ENCODE measurements at regions not wholly inside any gene's neighbourhood (a gene's known extent, or its start where the extent isn't known, plus 50 kb on each side); places are given as distances from the start of the nearest gene placed in this dataset.

DNA sequence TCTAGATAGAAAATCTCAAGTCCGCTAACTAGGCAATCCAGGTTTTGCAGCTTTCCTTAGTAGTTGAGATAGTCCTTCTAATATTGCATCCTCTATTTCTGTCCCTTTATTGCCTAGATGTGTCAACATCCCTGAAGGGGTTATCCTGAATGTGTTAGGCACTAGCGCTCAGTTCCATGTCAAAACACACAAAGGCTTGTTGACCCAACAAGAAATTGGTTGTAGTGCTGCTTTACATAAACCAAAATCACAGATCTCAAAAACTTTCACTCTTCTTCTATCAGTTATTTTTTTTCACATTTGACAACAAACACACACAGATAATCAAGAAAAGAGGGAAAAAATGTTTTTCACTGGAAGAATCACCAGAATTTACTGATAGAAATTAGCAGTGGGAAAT lies 51.4 kb upstream of the SOX2 start:
- no peaks in the 10 kb centered on the region for H3K9me3 Mint-ChIP-seq
- H3K27ac Mint-ChIP-seq: no peak overlapping the region
- no peaks in the 10 kb centered on the region for H3K4me1 Mint-ChIP-seq
- ATAC-seq (no peak), DNase-seq (no peak)
- peaks cover 3% of the 10 kb centered on the region for H3K27me3 Mint-ChIP-seq
- no peak overlapping the region for H3K4me3 Mint-ChIP-seq
- no peaks in the 10 kb centered on the region for H3K36me3 Mint-ChIP-seq (ENCODE audit: low read depth)

DNA sequence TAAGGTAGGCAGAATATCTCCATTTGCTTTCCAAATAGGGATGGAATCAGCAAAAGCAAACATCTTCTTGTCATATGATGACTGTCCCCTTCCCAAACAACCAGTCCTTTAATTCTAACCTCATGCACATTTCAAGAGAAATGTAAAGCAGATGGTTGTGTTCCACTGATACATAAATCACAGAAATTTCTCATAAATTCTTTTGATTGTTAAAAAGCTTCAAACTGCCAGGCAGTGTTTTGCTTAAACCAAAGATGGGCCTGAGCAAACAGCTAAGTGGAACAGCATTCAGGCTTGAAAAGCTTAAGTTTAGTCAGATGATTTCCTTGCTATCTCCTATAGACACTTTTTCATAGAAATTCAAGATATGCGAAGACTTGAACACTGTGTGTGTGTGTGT lies 74.3 kb upstream of the SOX2 start:
- no peak overlapping the region for H3K4me3 Mint-ChIP-seq
- no peaks in the 10 kb centered on the region for H3K36me3 Mint-ChIP-seq (ENCODE audit: low read depth)
- DNase-seq (no peak), ATAC-seq (no peak)
- no peaks in the 10 kb centered on the region for H3K9me3 Mint-ChIP-seq
- no peak overlapping the region for H3K27ac Mint-ChIP-seq
- H3K27me3 Mint-ChIP-seq: peaks cover 1% of the 10 kb centered on the region
- H3K4me1 Mint-ChIP-seq: no peaks in the 10 kb centered on the region

DNA sequence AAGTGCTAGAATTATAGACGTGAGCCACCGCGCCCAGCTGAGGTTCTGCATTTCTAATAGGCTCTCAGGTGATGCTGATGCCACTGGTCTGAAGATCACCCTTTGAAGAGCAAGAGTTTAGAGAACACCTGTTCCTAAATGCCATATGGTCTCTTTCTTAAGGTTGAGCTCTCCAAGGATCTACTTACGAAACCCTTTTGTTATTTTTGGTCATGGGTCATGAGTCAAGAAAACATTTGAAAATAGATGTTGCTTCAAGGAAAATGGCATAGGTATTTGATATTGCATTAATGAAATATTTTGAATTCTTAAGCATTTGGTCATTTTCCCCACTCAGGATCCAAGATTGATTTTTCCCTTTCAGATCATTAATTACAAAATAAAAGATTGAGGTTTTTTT lies 74.7 kb upstream of the SOX2 start:
- ATAC-seq: no peak
- Mint-ChIP-seq H3K9me3 (no peaks in the 10 kb centered on the region), H3K36me3 (ENCODE audit: low read depth) (no peaks in the 10 kb centered on the region), H3K27ac (no peak overlapping the region), H3K4me3 (no peak overlapping the region), H3K4me1 (no peaks in the 10 kb centered on the region), H3K27me3 (peaks cover 1% of the 10 kb centered on the region)
- DNase-seq: no peak

DNA sequence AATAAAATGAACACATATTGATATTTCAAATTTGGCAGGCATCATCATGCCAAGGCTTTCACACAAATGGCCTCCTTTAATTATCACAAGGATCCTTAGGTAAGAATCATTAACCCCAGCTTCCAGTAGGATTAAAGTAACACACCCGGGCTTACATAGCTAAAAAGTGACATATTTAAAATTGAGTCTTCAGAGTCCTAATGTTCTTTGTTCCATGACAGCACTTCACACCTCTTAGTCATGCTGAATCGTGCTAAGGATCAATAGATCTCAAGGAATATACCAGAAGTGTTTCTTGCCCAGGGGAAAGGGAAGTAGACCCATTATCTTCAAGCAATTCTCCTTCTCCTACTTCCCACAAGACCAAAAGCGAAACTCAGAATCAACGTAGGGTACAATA lies 76.6 kb upstream of the SOX2 start:
- no peaks in the 10 kb centered on the region for H3K27me3 Mint-ChIP-seq
- no peaks in the 10 kb centered on the region for H3K36me3 Mint-ChIP-seq (ENCODE audit: low read depth)
- no peaks in the 10 kb centered on the region for H3K9me3 Mint-ChIP-seq
- no peak overlapping the region for H3K4me3 Mint-ChIP-seq
- H3K27ac Mint-ChIP-seq: no peak overlapping the region
- H3K4me1 Mint-ChIP-seq: no peaks in the 10 kb centered on the region
- DNase-seq (no peak), ATAC-seq (no peak)

DNA sequence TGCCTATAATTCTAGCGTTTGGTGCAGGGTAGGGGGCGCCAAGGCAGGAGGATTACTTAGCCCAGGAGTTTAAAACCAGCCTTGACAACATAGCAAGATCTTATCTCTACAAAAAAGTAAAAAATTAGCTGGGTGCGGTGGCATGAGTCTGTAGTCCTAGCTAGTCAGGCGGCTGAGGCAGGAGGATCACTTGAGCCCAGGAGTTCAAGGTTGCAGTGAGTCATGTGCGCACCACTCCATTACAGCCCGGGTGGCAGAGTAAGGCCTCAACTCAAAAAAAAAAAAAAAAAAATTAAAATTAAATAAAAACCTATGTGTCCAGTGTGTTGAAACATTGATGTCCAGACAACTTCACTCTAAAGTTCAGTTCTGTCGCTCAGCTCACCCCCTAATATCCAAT lies 78.2 kb upstream of the SOX2 start:
- no peak overlapping the region for H3K4me3 Mint-ChIP-seq
- H3K36me3 Mint-ChIP-seq (ENCODE audit: low read depth): no peaks in the 10 kb centered on the region
- no peaks in the 10 kb centered on the region for H3K4me1 Mint-ChIP-seq
- DNase-seq: no peak
- H3K27me3 Mint-ChIP-seq: no peaks in the 10 kb centered on the region
- no peak for ATAC-seq
- H3K27ac Mint-ChIP-seq: no peak overlapping the region
- no peaks in the 10 kb centered on the region for H3K9me3 Mint-ChIP-seq

DNA sequence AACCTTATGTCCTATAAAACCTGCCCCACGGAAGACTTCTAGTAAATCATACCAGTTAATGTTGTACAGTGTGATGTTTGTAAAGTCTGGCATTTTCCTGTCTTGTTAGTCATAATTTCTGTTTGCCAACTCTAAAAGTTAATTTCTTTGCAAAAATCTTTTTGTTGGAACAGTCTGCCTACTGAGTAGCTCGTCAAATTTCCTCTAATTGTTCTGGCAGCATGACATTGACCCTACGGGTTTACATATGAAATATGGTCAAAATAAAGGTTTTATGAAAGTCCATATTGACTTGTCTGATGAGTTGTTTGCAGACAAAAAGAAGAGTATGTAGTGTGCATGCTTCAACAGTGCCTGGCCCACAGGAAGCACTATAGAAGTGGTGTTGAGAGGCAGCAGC lies 79.8 kb upstream of the SOX2 start:
- H3K27ac Mint-ChIP-seq: no peak overlapping the region
- H3K4me1 Mint-ChIP-seq: no peaks in the 10 kb centered on the region
- H3K9me3 Mint-ChIP-seq: no peaks in the 10 kb centered on the region
- no peaks in the 10 kb centered on the region for H3K36me3 Mint-ChIP-seq (ENCODE audit: low read depth)
- ATAC-seq (no peak), DNase-seq (no peak)
- no peak overlapping the region for H3K4me3 Mint-ChIP-seq
- no peaks in the 10 kb centered on the region for H3K27me3 Mint-ChIP-seq

DNA sequence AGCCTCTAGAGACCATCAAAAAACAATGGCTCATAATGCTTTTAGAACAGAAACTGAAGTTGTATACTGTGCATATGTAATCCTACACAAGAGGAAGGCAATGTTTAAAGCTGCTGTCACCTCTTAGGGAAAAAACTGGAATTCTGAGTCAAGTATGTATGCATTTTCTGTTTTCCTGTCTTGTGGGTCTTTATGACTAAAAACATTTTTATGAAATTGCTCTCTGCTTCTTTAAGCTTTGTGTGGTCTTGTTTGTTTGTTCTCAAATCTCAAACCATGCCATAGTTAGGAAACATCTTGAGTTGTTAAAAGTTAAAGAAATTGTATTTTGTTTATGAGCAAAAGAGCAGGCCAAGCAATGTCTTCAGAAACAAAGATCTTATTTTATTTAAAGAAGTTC lies 80.9 kb upstream of the SOX2 start:
- Mint-ChIP-seq H3K27me3 (no peaks in the 10 kb centered on the region), H3K4me1 (no peaks in the 10 kb centered on the region), H3K27ac (no peak overlapping the region), H3K36me3 (ENCODE audit: low read depth) (no peaks in the 10 kb centered on the region), H3K4me3 (no peak overlapping the region), H3K9me3 (no peaks in the 10 kb centered on the region)
- ATAC-seq: no peak
- DNase-seq: no peak

DNA sequence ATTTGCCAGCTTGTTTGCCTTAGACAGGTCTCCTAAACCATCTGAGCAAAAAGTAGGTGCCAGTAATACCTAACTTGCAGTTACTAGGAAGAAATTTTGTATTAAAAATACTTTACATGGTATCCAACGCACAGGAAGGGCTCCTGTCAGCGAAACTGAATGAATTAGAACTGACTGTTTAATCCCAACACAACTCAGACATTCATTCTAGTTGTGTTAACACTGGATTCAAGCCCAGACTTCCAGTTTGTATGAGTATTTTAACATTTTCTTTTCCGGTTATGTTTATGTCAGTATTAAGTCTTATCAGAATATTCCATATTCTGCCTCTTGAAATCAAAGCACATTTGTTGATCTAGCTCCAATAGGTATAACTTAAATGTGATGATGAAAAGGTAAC lies 82.0 kb upstream of the SOX2 start:
- DNase-seq: no peak
- H3K36me3 Mint-ChIP-seq (ENCODE audit: low read depth): no peaks in the 10 kb centered on the region
- no peak overlapping the region for H3K4me3 Mint-ChIP-seq

DNA sequence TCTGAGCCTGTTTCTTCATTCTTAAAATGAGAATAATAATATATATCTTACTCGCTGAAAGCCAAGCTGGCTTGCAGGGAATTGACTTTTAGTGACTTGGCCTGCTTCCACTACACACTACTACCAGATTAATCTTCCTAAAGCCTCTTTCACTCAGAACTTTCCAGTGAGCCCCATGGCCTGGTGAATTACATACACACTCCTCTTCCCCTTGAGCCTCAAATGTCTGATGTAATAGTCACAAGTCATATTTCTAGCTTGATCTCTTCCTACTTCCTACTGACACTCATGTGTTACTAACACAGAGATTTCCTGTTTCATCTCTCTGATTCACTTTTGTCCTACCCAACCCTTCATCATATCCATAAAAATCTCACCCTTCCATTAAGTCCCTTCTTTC lies 82.7 kb upstream of the SOX2 start:
- no peak for ATAC-seq
- H3K4me1 Mint-ChIP-seq: no peaks in the 10 kb centered on the region
- H3K27me3 Mint-ChIP-seq: no peaks in the 10 kb centered on the region
- H3K9me3 Mint-ChIP-seq: no peaks in the 10 kb centered on the region
- no peaks in the 10 kb centered on the region for H3K36me3 Mint-ChIP-seq (ENCODE audit: low read depth)
- DNase-seq: no peak
- H3K27ac Mint-ChIP-seq: no peak overlapping the region
- H3K4me3 Mint-ChIP-seq: no peak overlapping the region

More for the DNA sequence above, 82.0 kb upstream of the SOX2 start:
- no peaks in the 10 kb centered on the region for H3K9me3 Mint-ChIP-seq
- H3K27ac Mint-ChIP-seq: no peak overlapping the region
- ATAC-seq: no peak
- no peaks in the 10 kb centered on the region for H3K27me3 Mint-ChIP-seq
- no peaks in the 10 kb centered on the region for H3K4me1 Mint-ChIP-seq

DNA sequence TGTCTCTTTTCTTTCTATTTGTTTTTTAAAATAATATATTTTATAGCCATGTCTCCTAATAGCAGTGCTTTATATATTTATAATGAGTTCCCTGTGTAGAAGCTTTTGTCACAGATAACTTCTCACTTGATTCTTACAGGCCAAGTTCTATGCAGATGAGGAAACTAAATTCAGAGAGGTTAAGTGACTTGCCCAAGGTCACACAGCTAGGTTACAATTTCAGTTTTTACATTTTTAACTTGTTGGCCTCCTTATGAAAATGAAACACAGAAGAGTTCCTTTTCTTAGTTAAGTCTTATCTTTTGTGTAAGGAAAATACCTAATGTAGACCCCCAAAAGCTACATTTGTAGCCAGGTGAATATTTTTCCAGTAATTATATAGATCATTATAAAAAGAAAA lies 83.3 kb upstream of the SOX2 start:
- Mint-ChIP-seq H3K4me1 (no peaks in the 10 kb centered on the region), H3K27me3 (no peaks in the 10 kb centered on the region), H3K9me3 (no peaks in the 10 kb centered on the region), H3K27ac (no peak overlapping the region), H3K36me3 (ENCODE audit: low read depth) (no peaks in the 10 kb centered on the region), H3K4me3 (no peak overlapping the region)
- no peak for ATAC-seq
- no peak for DNase-seq

DNA sequence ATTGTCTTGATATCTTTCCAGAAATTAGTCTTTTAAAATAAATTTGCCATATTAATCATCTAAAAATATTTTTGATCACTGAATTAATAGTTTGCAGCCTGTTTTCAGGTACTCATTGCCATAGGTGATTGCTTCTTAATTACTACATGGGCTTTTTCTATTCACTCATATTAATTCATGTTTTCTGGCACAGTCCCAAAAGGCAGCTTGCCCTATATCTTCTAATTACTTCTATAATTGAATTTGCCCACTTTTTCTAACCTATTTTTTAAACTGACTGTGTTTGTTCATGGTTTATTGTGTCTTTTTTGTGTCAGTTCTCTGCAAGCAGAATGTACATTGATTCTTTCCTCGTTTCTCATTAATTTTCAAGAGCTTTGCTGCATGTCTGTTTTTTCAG lies 85.7 kb upstream of the SOX2 start:
- Mint-ChIP-seq H3K27ac (no peak overlapping the region), H3K4me1 (no peaks in the 10 kb centered on the region), H3K4me3 (no peak overlapping the region), H3K27me3 (no peaks in the 10 kb centered on the region), H3K36me3 (ENCODE audit: low read depth) (no peaks in the 10 kb centered on the region), H3K9me3 (no peaks in the 10 kb centered on the region)
- DNase-seq (no peak), ATAC-seq (no peak)

DNA sequence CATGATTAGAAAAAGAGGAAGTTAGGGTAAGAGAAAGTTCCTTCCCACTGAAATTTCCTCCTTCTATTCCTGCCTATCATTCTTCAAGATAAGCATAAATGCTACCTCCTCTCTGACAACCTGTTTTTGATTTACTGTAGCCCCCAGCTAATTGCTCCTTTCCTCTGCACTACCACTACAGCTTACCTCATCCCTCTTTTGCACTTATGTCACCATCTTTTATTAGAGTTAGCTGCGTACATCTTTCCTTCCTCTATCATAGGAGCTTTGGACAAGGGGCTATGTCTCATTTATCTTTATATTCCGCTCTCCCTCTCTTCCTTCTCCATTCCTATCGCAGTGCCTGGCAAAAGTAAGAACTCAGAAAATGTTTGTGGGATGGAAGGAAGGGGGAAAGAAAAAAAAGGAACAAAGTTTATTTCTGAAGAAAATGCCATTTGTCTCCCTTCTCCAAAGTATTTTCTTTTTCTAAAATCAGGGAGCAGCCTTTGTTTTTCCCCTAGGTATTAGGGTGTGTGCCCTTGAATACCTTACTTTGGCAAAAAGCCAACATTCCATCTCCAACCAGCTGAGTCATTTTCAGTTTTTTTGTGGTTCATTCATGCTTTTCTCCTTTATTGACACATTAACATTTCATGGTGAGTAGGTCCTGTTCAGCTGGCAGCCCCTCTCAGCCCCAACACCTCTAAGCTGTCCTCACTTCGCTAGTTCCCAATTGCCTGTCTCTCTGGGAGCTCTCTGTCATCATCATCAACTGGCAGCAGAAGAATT lies 87.6 kb upstream of the SOX2 start:
- Mint-ChIP-seq H3K36me3 (ENCODE audit: low read depth) (no peaks in the 10 kb centered on the region), H3K4me1 (no peaks in the 10 kb centered on the region), H3K27me3 (no peaks in the 10 kb centered on the region), H3K9me3 (no peaks in the 10 kb centered on the region), H3K27ac (no peak overlapping the region), H3K4me3 (no peak overlapping the region)
- ATAC-seq: no peak
- no peak for DNase-seq

DNA sequence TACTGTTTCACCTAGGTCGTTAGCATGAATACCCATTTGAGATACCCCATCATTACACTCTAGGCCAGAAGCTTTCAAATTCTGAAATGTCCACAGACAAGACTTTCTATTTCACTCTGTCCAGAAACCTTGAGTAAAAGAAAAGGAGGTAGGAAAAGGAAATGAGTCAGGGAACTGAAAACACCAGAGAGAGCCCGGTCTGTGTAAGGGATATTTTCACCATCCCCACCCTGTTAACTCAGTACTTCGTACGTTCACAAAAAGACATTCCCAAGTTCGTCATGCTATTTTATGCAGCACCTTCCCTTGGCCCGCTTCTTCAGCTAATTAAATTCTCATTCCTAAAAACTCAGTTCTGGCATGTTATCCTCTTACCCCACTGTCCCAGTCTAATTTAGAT lies 89.4 kb upstream of the SOX2 start:
- Mint-ChIP-seq H3K36me3 (ENCODE audit: low read depth) (no peaks in the 10 kb centered on the region), H3K4me1 (no peaks in the 10 kb centered on the region)

DNA sequence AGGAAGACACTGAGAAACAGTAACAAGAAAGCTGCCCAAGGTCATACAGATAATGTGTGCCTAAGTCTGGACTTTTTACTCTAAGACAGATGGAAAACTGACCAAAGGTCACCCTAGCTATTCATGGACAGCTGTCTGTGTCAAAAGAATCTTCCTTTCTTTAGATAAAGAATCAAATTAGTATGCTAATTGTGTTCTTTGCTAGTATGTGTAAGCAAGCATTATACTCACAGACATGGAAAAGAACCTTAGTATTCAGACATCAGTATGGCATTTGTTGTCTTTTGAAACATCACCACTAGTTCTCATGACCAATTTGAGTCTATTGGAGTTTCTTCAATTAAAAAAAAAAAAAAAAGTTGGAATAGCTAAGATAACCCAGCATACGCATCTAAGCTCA lies 91.8 kb upstream of the SOX2 start:
- ATAC-seq: no peak

More for the DNA sequence above, 89.4 kb upstream of the SOX2 start:
- DNase-seq: no peak
- ATAC-seq: no peak
- Mint-ChIP-seq H3K9me3 (no peaks in the 10 kb centered on the region), H3K4me3 (no peak overlapping the region), H3K27me3 (no peaks in the 10 kb centered on the region), H3K27ac (no peak overlapping the region)

DNA sequence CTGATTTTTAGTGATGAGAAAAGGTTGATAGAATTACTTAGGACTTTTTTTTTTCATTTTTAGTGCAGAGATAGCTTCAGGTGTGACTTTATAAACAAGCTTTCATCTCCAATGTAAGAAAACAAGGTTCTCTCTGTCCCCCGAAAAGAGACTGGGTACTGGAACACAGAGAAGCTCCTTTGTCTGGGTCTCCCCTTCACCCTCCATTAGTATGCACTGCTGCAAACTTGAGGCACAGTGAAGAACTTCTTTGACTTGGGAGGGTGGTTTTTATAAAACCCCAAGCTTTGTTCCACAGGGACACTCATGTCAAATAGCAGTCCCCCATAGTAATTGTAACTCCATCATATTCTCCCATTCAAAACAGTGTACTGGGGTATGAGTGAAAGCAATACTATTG lies 93.5 kb upstream of the SOX2 start:
- Mint-ChIP-seq H3K4me3 (no peak overlapping the region), H3K9me3 (no peaks in the 10 kb centered on the region), H3K27ac (no peak overlapping the region), H3K4me1 (no peaks in the 10 kb centered on the region), H3K36me3 (ENCODE audit: low read depth) (no peaks in the 10 kb centered on the region), H3K27me3 (peaks cover 2% of the 10 kb centered on the region)
- no peak for DNase-seq
- ATAC-seq: no peak

More for the DNA sequence above, 91.8 kb upstream of the SOX2 start:
- no peaks in the 10 kb centered on the region for H3K4me1 Mint-ChIP-seq
- H3K9me3 Mint-ChIP-seq: no peaks in the 10 kb centered on the region
- no peaks in the 10 kb centered on the region for H3K36me3 Mint-ChIP-seq (ENCODE audit: low read depth)
- no peak overlapping the region for H3K27ac Mint-ChIP-seq
- no peak for DNase-seq
- no peak overlapping the region for H3K4me3 Mint-ChIP-seq
- H3K27me3 Mint-ChIP-seq: peaks cover 2% of the 10 kb centered on the region

Measured in activated naive CD8-positive, alpha-beta T cell treated with anti-CD3 and anti-CD28 coated beads, Interleukin-2, amount 50 U/mL, for 24 hours (primary cell).